22Rv1 (cell line): ENCODE measurements at regions not wholly inside any gene's neighbourhood (a gene's known extent, or its start where the extent isn't known, plus 50 kb on each side); places are given as distances from the start of the nearest gene placed in this dataset.

Experiments used
- ZFX ChIP-seq: fragments of 450-650 bp; IDR thresholded peaks from 2 replicates; pipeline ENCODE4 v1.6.1; 2017; ENCODE audit warnings: antibody characterized with exemption, borderline replicate concordance
- TF ChIP-seq, protein P1 (sequence below): fragments of 450-650 bp; IDR thresholded peaks from 2 replicates; pipeline ENCODE4 v1.5.1; 2017; ENCODE audit warnings: mild to moderate bottlenecking

DNA sequence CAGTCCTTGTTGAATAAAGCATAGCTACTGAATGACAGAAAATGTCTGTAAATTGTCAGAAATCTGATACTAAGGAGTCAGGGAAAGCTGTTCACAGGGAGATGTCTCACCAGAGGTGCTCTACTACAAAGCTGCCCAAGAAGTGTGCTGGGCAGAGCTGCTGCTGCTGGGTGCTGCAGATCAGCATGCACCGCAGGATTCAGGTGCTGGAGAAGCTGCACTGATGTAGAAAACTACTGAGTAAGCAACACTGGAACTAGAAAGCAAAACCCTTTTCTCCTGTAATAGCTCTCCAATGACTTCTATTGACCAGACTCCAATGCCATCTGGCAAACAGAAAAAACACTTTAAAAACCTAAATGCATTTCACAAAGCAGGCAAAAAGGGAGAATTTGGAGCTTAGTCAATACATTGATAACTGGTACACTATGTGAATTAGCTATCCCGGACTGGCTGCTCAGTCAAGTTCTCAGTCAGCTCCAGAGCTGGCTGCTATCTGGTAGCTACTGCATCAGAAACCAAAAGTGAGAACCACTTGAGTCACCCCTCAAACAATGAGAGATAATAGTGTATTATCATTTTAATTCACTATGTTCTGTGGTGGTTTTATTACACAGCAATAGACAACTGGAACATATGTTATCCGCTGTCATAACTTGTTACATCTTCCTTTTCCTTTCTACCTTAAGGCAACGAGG lies 493.1 kb downstream of the CPS1 start:
- TF ChIP-seq, protein P1, sequence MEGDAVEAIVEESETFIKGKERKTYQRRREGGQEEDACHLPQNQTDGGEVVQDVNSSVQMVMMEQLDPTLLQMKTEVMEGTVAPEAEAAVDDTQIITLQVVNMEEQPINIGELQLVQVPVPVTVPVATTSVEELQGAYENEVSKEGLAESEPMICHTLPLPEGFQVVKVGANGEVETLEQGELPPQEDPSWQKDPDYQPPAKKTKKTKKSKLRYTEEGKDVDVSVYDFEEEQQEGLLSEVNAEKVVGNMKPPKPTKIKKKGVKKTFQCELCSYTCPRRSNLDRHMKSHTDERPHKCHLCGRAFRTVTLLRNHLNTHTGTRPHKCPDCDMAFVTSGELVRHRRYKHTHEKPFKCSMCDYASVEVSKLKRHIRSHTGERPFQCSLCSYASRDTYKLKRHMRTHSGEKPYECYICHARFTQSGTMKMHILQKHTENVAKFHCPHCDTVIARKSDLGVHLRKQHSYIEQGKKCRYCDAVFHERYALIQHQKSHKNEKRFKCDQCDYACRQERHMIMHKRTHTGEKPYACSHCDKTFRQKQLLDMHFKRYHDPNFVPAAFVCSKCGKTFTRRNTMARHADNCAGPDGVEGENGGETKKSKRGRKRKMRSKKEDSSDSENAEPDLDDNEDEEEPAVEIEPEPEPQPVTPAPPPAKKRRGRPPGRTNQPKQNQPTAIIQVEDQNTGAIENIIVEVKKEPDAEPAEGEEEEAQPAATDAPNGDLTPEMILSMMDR, result no peak
- no peak for TF ChIP-seq ZFX
